Activated naive CD4-positive, alpha-beta T cell treated with anti-CD3 and anti-CD28 coated beads, Interleukin-2, amount 50 U/mL, for 24 hours (primary cell): ENCODE measurements at regions not wholly inside any gene's neighbourhood (a gene's known extent, or its start where the extent isn't known, plus 50 kb on each side); places are given as distances from the start of the nearest gene placed in this dataset.

Experiments
- H3K27ac Mint-ChIP-seq: one replicate; pipeline ENCODE4 v1.8.0; 2021; ENCODE audit warnings: mild to moderate bottlenecking, mixed read lengths
- H3K27me3 Mint-ChIP-seq: one replicate; pipeline ENCODE4 v1.8.0; 2021; ENCODE audit warnings: mixed read lengths
- H3K36me3 Mint-ChIP-seq: one replicate; pipeline ENCODE4 v1.8.0; 2021; ENCODE audit warnings: mixed read lengths
- H3K4me1 Mint-ChIP-seq: one replicate; pipeline ENCODE4 v1.8.0; 2021; ENCODE audit warnings: mixed read lengths
- H3K4me3 Mint-ChIP-seq: one replicate; pipeline ENCODE4 v1.8.0; 2021; ENCODE audit warnings: mild to moderate bottlenecking, mixed read lengths
- H3K9me3 Mint-ChIP-seq: one replicate; pipeline ENCODE4 v1.8.0; 2021; ENCODE audit warnings: mixed read lengths

DNA sequence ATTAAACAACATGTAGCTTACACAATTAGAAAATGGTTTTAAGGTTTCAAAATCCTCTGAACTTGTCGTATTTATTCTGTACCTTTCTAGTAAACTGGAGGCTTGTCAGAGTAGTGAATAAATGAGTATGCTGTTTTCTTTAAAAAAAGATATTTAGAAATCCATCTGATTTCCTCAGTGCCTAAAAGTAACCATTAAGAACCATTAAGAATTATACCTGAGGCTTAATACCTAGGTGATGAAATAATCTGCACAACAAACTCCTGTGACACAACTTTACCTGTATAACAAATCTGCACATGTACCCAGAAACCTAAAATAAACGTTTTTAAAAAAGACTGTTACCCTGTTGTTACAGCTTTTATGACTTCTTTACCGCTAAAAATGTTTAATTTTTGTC lies 143.0 kb upstream of the SOX2 start:
- Mint-ChIP-seq H3K4me3 (no peak overlapping the region), H3K27ac (no peak overlapping the region), H3K36me3 (no peaks in the 10 kb centered on the region), H3K27me3 (no peaks in the 10 kb centered on the region), H3K9me3 (peaks cover 8% of the 10 kb centered on the region), H3K4me1 (no peaks in the 10 kb centered on the region)

DNA sequence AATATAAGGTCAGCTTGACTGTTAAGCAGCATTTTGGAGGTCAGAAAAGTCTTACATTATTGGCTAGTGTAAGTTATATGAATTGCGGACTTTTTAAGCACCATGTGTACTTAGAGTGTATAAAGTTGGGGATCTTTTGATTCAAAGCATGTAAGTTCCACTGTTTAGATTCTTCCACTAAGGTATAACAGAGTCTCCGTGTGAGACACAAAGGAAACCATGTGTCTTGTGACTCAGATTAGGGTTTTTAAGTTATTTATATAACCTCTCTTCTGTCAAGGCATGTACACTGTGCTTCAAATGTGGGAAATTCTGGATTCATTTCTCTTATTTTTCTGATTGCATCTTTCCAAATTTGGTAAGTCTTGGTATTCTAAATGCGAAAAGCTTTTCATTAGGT lies 143.5 kb upstream of the SOX2 start:
- no peak overlapping the region for H3K27ac Mint-ChIP-seq
- no peaks in the 10 kb centered on the region for H3K27me3 Mint-ChIP-seq
- no peaks in the 10 kb centered on the region for H3K36me3 Mint-ChIP-seq
- no peak overlapping the region for H3K4me3 Mint-ChIP-seq
- peaks cover 8% of the 10 kb centered on the region for H3K9me3 Mint-ChIP-seq
- no peaks in the 10 kb centered on the region for H3K4me1 Mint-ChIP-seq

DNA sequence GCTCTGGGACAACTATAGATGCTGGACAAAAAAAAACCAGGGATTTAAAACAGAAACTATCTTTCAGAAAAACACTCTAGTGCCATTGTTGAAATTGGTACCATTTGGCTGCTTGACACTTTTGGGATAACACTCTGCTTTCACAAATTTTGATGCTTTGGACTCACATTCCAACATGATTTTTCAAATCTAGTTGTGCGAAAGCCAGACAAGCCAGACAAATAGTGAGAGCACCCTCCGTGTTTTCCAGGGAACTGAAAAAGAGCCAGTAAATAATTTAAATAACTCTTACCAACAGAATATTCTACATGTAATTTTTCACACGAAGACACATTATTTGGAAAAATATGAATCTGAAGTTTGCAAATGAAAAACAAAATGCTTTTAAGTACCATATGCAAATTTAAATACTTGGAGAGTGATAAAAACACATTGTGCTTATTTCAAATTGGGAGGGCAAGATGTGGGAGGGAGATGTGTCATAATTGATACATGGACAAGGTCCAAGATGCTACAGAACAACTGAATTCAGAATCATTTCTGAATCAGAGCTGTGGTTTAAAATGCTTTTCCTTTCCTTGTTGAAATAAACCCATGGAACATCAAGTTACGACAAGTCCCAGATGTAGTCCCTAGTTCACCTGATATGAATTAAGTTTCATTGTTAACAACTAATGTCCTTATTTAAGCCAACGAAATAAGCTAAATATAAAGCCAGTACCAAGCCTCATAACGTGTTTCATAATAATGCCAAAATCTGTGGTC lies 144.2 kb upstream of the SOX2 start:
- Mint-ChIP-seq H3K4me1 (no peaks in the 10 kb centered on the region), H3K4me3 (no peak overlapping the region), H3K27ac (no peak overlapping the region), H3K27me3 (no peaks in the 10 kb centered on the region), H3K9me3 (peaks cover 8% of the 10 kb centered on the region), H3K36me3 (no peaks in the 10 kb centered on the region)

DNA sequence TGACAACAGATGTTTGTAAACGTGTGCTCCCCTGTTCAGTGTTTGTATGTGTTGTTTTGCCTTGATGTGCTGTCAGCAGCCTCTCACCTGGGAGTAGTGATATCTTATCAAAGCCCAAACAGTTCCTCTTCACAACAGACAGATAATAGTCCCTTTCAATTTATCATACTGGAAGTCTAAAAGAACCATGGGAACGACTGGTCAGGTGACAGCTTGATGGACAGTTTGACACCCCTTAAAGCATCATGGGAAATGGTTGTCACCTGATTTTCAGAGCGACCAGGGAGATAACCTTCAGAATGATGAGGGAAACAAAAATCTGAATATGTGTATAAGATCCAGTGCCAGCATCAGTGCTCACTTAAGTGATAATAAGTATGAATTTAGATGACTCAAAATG lies 146.3 kb upstream of the SOX2 start:
- Mint-ChIP-seq H3K27ac (no peak overlapping the region), H3K4me3 (no peak overlapping the region), H3K36me3 (no peaks in the 10 kb centered on the region), H3K4me1 (no peaks in the 10 kb centered on the region), H3K27me3 (no peaks in the 10 kb centered on the region), H3K9me3 (peaks cover 8% of the 10 kb centered on the region)

DNA sequence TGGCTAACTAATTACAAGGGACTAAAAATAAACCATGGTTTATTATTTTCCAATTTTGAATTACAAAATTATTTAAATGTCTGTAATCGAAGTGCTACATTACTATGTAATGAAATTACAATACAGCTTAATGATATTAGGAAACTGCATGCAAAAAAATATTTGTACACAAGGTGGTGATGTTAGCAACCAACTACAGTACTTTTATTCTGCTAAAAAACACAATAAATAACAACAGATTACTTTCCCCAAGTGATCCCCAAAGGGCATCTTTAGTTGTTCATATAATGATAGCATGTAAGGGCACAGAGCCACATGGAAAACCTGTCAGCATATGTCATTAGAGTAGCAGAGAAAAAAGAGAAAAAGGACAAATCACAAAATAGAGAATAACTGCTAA lies 147.5 kb upstream of the SOX2 start:
- H3K9me3 Mint-ChIP-seq: no peaks in the 10 kb centered on the region
- H3K4me3 Mint-ChIP-seq: no peak overlapping the region
- no peak overlapping the region for H3K27ac Mint-ChIP-seq
- H3K4me1 Mint-ChIP-seq: no peaks in the 10 kb centered on the region
- no peaks in the 10 kb centered on the region for H3K27me3 Mint-ChIP-seq
- no peaks in the 10 kb centered on the region for H3K36me3 Mint-ChIP-seq

DNA sequence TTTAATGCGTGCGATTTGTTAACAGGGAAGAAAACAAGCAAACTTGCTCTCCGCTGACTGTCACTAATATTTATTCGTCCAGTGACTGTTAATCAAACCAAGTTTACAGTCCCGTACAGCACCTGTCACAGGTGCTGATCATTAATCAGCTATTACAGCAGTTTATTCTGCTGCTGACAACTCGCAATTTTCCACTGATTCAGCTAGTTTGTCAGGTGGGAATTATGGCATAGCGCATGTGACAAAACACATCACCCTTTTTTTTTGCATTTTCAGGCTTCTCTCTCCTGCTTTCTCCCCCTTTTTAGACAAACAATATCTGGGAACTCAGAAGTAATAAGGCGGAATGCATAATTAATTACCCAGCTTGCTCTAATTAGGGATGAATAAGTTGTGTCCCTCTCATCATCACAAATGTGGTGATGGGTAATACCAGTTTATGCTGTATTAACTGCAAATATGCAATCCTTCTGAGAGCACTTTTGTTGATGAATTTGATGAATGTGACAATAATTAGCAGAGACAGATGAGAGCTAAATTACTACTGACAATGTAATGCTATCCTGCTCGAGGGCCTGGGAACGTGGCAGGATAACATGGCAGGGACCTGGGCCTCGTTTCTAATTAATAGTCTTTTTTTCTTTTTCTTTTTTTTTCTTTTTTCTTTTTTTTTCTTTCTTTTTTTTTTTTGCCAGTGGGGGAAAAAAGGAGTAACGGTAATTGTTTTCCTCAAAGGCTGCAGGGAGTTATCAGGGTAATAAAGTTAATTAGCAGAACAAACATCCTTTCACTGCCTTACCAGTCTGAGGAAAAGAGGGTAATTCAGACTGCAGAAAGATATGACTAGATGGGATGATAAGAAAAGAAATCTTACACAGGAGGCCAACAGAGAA lies 150.3 kb upstream of the SOX2 start:
- H3K27ac Mint-ChIP-seq: no peak overlapping the region
- no peaks in the 10 kb centered on the region for H3K36me3 Mint-ChIP-seq
- no peaks in the 10 kb centered on the region for H3K4me1 Mint-ChIP-seq
- H3K4me3 Mint-ChIP-seq: no peak overlapping the region
- no peaks in the 10 kb centered on the region for H3K27me3 Mint-ChIP-seq
- peaks cover 5% of the 10 kb centered on the region for H3K9me3 Mint-ChIP-seq

DNA sequence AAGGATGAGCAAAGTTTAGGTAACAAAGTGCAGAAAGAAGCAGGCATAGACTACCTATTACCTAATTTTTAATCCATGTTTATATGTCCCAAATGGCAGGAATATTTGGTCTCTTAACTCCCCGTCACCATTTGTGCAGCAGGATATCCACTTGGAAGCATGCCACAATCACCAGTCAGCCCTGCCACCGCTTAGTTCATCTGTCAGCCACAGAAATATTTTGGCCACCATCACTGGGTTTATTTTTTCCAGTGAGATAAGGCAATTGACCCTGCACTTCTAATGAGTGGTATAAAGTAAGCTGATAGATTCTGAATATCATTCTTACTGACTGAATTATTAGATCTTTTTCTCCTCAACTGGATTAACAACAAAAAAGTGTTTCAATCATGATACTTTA lies 152.9 kb upstream of the SOX2 start:
- no peaks in the 10 kb centered on the region for H3K36me3 Mint-ChIP-seq
- H3K27me3 Mint-ChIP-seq: no peaks in the 10 kb centered on the region
- peaks cover 5% of the 10 kb centered on the region for H3K9me3 Mint-ChIP-seq
- no peak overlapping the region for H3K4me3 Mint-ChIP-seq
- no peak overlapping the region for H3K27ac Mint-ChIP-seq
- no peaks in the 10 kb centered on the region for H3K4me1 Mint-ChIP-seq

DNA sequence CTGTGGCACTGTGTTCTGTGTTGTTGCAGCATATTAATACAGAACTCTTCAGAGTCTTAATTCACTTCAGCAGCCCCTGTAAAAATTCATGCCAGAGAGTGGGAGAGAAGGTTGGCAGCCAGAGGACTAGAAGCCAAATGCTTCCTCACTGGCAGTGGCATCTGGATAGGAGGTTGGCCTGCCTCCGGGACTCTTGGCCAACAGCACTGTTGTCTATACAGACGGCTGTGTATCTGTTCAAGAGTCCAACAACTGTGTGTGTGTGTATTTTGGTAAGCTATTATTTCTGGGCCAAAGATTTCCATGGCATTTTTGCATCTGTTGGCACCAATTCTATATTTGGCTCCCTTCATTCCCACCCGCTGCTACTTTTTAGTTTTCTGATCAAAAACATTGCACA lies 156.0 kb upstream of the SOX2 start:
- H3K36me3 Mint-ChIP-seq: no peaks in the 10 kb centered on the region
- H3K4me3 Mint-ChIP-seq: no peak overlapping the region
- H3K27ac Mint-ChIP-seq: no peak overlapping the region
- no peaks in the 10 kb centered on the region for H3K27me3 Mint-ChIP-seq
- H3K4me1 Mint-ChIP-seq: no peaks in the 10 kb centered on the region
- peaks cover 9% of the 10 kb centered on the region for H3K9me3 Mint-ChIP-seq

DNA sequence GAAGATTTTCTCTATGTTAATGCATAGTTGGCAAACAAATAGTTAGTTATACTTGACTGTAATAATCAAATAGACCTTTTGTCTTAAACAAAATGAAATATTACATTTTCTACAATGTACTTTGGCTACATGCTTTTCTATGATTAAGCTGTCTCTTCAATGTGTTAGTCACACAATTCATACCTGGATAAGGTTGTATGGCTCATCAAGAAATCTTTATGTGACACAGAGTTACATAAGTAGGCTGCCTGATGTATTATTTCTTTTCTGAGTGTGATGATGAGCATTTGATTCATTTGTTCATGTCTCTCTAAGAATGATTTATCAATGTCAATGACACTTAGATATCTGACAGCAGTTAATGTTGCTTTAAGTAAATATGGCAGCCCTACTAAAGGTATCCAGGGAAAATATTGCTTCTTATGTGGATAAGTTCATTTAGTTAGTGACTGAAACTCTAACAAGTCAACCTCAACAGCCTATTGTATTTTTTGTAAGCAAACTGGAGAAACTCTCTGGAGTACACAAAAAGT lies 157.4 kb upstream of the SOX2 start:
- Mint-ChIP-seq H3K4me3 (no peak overlapping the region), H3K27me3 (no peaks in the 10 kb centered on the region), H3K9me3 (peaks cover 15% of the 10 kb centered on the region), H3K36me3 (no peaks in the 10 kb centered on the region), H3K4me1 (no peaks in the 10 kb centered on the region), H3K27ac (no peak overlapping the region)

DNA sequence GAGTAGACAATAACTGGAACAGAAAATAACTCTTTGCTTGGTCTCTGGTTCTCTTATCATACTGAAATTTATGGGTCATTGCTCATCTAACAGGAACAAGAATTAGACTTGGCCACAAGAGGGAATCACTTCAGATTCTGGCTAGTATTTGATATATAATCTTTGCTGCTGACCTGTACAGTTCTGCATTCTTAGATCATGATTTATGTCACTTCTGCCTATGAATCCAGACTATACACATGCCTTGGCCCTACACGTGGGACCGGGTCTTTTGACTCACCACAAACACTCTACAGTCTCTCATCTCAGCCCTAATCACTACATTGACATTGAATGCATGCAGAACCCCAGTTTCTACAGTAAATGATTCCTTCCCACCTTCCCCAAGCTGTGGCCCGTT lies 162.5 kb upstream of the SOX2 start:
- H3K27me3 Mint-ChIP-seq: no peaks in the 10 kb centered on the region
- H3K36me3 Mint-ChIP-seq: no peaks in the 10 kb centered on the region
- H3K4me1 Mint-ChIP-seq: no peaks in the 10 kb centered on the region
- H3K27ac Mint-ChIP-seq: no peak overlapping the region
- peaks cover 21% of the 10 kb centered on the region for H3K9me3 Mint-ChIP-seq
- no peak overlapping the region for H3K4me3 Mint-ChIP-seq

DNA sequence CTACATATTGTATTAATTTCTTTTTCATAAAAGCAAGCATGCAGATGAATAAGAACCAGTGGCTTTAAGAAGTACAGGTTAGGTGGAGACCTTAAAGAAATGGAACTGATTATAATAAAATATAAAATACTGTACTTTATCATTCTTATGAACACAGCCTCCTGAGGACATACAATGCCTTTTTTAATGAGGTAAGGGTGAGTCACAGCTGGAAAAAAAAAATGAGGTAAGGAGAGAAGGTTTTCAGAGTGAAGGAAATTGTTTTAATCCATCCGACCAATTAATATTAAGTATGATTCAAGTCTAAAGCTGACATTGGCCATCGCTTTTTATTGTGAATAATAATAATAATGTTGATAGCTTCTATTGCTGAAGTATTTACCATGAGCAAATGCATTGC lies 170.3 kb upstream of the SOX2 start:
- Mint-ChIP-seq H3K4me3 (no peak overlapping the region), H3K27me3 (no peaks in the 10 kb centered on the region), H3K4me1 (no peaks in the 10 kb centered on the region), H3K9me3 (peaks cover 15% of the 10 kb centered on the region), H3K36me3 (no peaks in the 10 kb centered on the region), H3K27ac (no peak overlapping the region)

DNA sequence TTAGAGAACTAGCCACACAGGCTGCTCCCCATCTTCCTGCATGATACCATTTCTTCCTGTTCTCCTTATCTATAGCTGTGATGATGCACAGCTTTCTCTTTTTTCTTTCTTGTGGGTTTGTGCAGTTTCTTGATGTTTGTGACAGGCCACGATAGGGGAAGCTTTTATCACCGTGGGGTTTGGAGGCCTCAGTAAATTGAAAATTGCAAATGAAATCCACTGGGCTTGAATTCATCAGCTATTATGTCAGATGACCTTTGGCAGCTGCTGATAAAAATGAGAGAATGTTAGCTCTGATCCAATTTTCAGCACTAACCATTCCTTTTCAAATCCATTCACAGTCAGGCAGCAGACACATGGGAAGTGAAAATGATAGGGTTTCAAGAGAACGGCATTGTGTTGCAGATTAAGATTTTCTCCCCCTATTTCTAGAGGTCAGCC lies 176.9 kb upstream of the SOX2 start:
- H3K27me3 Mint-ChIP-seq: no peaks in the 10 kb centered on the region
- H3K4me1 Mint-ChIP-seq: no peaks in the 10 kb centered on the region
- H3K36me3 Mint-ChIP-seq: no peaks in the 10 kb centered on the region
- H3K9me3 Mint-ChIP-seq: peaks cover 15% of the 10 kb centered on the region
- H3K4me3 Mint-ChIP-seq: no peak overlapping the region
- H3K27ac Mint-ChIP-seq: no peak overlapping the region

DNA sequence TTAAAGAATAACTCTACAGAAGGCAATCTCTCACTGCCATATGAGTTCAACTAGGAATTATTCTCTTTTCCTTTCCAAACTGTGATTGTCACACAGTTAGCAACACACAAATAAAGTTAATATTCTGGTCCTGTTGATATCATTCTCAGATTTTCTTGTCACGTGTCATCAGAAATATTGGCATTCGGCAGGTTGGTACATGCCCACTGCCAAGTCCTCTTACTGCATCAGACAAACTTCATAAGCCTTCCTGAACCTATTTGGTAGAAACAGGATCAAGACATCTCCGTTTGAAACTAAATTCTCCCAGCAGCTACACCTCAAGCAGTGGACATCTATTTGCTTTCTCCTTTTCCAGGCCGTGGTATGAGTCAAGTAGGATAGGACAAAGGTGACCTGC lies 177.9 kb upstream of the SOX2 start:
- Mint-ChIP-seq H3K27me3 (no peaks in the 10 kb centered on the region), H3K27ac (no peak overlapping the region), H3K9me3 (peaks cover 9% of the 10 kb centered on the region), H3K36me3 (no peaks in the 10 kb centered on the region), H3K4me1 (no peaks in the 10 kb centered on the region), H3K4me3 (no peak overlapping the region)

DNA sequence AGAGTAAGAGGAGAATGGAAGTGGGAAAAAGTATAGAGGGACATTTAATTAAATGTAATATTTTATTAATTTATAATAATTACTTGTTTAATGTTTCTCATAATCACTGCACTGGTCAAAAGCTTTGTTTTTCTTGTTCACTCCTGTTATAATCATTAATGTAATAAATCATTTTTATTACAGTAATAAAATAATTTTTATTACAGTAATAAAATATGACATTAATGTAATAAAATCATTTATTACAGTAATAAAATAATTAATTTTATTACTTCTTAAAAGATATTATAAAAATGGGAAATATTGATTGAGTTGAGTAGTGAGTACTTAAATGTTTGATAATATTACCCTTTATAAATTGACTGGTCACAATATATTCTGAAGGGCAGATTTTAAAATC lies 181.1 kb upstream of the SOX2 start:
- Mint-ChIP-seq H3K27me3 (no peaks in the 10 kb centered on the region), H3K9me3 (peaks cover 9% of the 10 kb centered on the region), H3K4me3 (no peak overlapping the region), H3K27ac (no peak overlapping the region), H3K4me1 (no peaks in the 10 kb centered on the region), H3K36me3 (no peaks in the 10 kb centered on the region)

DNA sequence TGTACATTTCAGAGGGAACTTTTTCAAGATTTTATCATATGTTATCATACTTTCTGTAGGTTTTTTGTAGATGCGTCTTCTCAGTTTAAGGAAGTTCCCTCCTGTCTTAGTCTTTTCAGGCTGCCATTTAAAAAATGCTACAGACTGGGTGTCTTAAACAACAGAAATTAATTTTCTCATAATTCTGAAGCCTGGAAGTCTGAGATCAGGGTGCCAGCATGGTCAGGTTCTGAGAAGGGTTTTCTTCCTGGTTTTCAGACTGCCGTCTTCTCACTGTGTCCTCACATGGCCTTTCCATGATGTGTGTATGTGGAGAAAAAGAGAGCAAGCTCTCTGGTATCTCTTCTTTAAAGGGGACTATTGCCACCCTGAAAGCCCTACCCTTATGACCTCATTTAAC lies 189.9 kb upstream of the SOX2 start:
- Mint-ChIP-seq H3K27me3 (no peaks in the 10 kb centered on the region), H3K9me3 (peaks cover 23% of the 10 kb centered on the region), H3K36me3 (no peaks in the 10 kb centered on the region), H3K4me1 (no peaks in the 10 kb centered on the region), H3K4me3 (no peak overlapping the region), H3K27ac (no peak overlapping the region)

DNA sequence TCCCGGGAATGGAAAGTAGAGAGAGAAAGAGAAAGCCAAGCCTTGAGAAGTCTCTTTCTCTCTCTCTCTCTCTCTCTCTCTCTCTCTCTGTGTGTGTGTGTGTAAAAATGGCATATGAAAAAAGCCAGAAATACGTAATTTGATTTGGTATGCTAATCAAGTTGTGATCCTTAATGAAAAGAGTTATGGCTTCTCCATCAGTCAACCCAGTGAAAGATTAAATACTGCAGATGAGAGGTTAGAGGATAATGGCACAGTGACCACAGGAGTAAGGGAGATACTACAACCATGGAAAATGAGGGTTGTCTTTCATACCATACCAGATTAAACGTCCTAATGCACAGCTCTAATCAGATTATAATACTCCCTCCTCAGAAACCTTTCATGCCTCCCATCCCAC lies 193.5 kb upstream of the SOX2 start:
- Mint-ChIP-seq H3K27ac (no peak overlapping the region), H3K4me1 (no peaks in the 10 kb centered on the region), H3K36me3 (no peaks in the 10 kb centered on the region), H3K4me3 (no peak overlapping the region), H3K27me3 (no peaks in the 10 kb centered on the region), H3K9me3 (peaks cover 16% of the 10 kb centered on the region)
